A673 (cell line): ENCODE measurements at regions not wholly inside any gene's neighbourhood (a gene's known extent, or its start where the extent isn't known, plus 50 kb on each side); places are given as distances from the start of the nearest gene placed in this dataset.

Experiments
- BruUV-seq: library from RNA; stranded (reverse); fragments of 400-500 nt; replicated peaks from 2 replicates; lab custom pipeline; 2021; lab: Mats Ljungman, UMichigan
- CTCF ChIA-PET: fragments of 300-600 bp; sonication (Branson Sonifier 250); formaldehyde crosslinking; loops from one replicate; lab custom pipeline; 2022; ENCODE audit warnings: antibody characterized with exemption; lab: Charles Lee
- POLR2A ChIA-PET: fragments of 300-600 bp; sonication (Branson Sonifier 250); formaldehyde crosslinking; loops from one replicate; lab custom pipeline; 2022; ENCODE audit warnings: antibody characterized with exemption; ENCODE audit not compliant: low non-redundant PET; lab: Charles Lee
- DNase-seq: peaks from one replicate; pipeline ENCODE4 v3.0.0-alpha.2; 2015; ENCODE audit warnings: low spot score
- H3K27ac ChIP-seq: fragments of 200-600 bp; sonication (generic); 2 replicates; pipeline ENCODE4 v1.5.1; 2016; ENCODE audit warnings: mixed run types, low read depth, mild to moderate bottlenecking, mixed read lengths, antibody characterized with exemption, low read length; ENCODE audit not compliant: poor library complexity, severe bottlenecking
- H3K27me3 ChIP-seq: fragments of 200-600 bp; sonication (generic); replicated peaks from 2 replicates; pipeline ENCODE4 v1.6.1; 2017; ENCODE audit warnings: mixed run types, low read depth, mild to moderate bottlenecking, mixed read lengths, antibody characterized with exemption, low read length; ENCODE audit not compliant: insufficient read depth, poor library complexity
- H3K36me3 ChIP-seq: fragments of 200-600 bp; sonication (generic); 2 replicates; pipeline ENCODE4 v1.6.1; 2016; ENCODE audit warnings: mixed run types, mild to moderate bottlenecking, mixed read lengths, antibody characterized with exemption, low read length; ENCODE audit not compliant: insufficient read depth, poor library complexity, severe bottlenecking
- H3K4me1 ChIP-seq: fragments of 200-600 bp; sonication (generic); 2 replicates; pipeline ENCODE4 v1.6.1; 2017; ENCODE audit warnings: mixed run types, mild to moderate bottlenecking, mixed read lengths, antibody characterized with exemption, low read length; ENCODE audit not compliant: insufficient read depth, poor library complexity, severe bottlenecking
- H3K4me3 ChIP-seq: fragments of 200-600 bp; sonication (generic); 2 replicates; pipeline ENCODE4 v1.5.1; 2016; ENCODE audit warnings: low read depth, mixed run types, mild to moderate bottlenecking, mixed read lengths, low read length; ENCODE audit not compliant: poor library complexity, severe bottlenecking
- H3K9me3 ChIP-seq: fragments of 200-600 bp; sonication (generic); 2 replicates; pipeline ENCODE4 v1.6.1; 2016; ENCODE audit warnings: mixed run types, low read depth, mild to moderate bottlenecking, mixed read lengths, antibody characterized with exemption, low read length; ENCODE audit not compliant: poor library complexity, severe bottlenecking
- CTCF ChIP-seq: fragments of 300-800, 200-600 bp; sonication (generic); conservative IDR thresholded peaks from 2 replicates; pipeline ENCODE4 v1.5.1; 2017; ENCODE audit warnings: low read depth, mild to moderate bottlenecking, antibody characterized with exemption, low read length, moderate library complexity, mixed read lengths
- EZH2 ChIP-seq: fragments of 200-600 bp; sonication (generic); IDR thresholded peaks from 2 replicates; pipeline ENCODE4 v1.6.1; 2017; ENCODE audit warnings: borderline replicate concordance, low read depth, mild to moderate bottlenecking, mixed read lengths, antibody characterized with exemption, low read length; ENCODE audit not compliant: poor library complexity, severe bottlenecking
- intact Hi-C: fragments of 100-400 bp; cut with micrococcal nuclease; formaldehyde crosslinking; loops from one replicate; pipeline ENCODE4 v1.10.0; 2022; ENCODE audit not compliant: unreplicated experiment

GRCh38 chr2:224645722-224646121 is 60.6 kb upstream of the CUL3 start:
- Histone ChIP-seq H3K9me3 (no peaks in the 10 kb centered on the region), H3K4me1 (peaks cover 4% of the 10 kb centered on the region), H3K27ac (no peak overlapping the region), H3K36me3 (no peaks in the 10 kb centered on the region), H3K27me3 (no peaks in the 10 kb centered on the region), H3K4me3 (no peak overlapping the region)
- DNase-seq, result no peak
- CTCF ChIA-PET, result interaction anchor here (0.6 kb wide), 1 partner anchor 164 kb away, joined by 3 read pairs; no protein-coding TSS in a partner anchor
- intact Hi-C loops, result loop anchor here (2.0 to 10.0 kb wide), 3 partner anchors 132 to 289 kb away; no protein-coding TSS in a partner anchor
- no TSS peak for BruUV-seq
- TF ChIP-seq CTCF, result no peak
- TF ChIP-seq EZH2, result no peak
- POLR2A ChIA-PET, result no interaction called here

GRCh38 chr2:224640679-224641078 is 55.5 kb upstream of the CUL3 start:
- intact Hi-C loops, result loop anchor here (10.0 kb wide), 1 partner anchor 196 kb away; no protein-coding TSS in a partner anchor
- no peak for DNase-seq
- POLR2A ChIA-PET, result no interaction called here
- no peaks in the 10 kb centered on the region for H3K36me3 ChIP-seq
- CTCF ChIA-PET, result no interaction called here
- H3K4me1 ChIP-seq, result peaks cover 8% of the 10 kb centered on the region
- BruUV-seq, result no TSS peak
- no peak for TF ChIP-seq EZH2
- TF ChIP-seq CTCF, result no peak
- no peaks in the 10 kb centered on the region for H3K27me3 ChIP-seq
- H3K4me3 ChIP-seq, result no peak overlapping the region
- no peaks in the 10 kb centered on the region for H3K9me3 ChIP-seq
- H3K27ac ChIP-seq, result no peak overlapping the region

DNA sequence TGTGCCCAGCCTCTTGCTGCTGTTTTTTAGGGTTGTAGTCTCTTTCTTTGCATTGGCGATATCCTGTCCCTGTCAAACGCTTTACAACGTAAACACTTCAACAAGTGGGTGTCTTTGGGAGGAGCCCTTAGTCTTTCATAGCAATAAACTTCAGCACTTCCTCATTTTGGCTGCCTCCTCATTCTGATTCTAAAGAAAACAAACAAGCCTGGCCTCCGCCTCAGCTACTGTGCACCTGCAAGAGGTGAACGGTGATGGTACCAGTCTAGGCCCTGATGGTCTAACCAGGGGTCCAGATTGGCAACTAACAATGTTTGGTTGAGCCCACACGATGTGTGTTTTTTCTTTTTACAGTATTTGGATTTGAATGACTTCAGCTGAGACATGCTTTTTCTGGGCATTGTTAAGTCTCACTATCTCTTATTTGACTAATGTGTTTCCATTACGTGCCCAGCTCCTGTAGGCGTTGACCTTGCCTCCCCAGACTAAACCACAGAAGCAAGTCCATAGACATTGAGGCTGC is 53.2 kb upstream of the CUL3 start:
- Histone ChIP-seq H3K4me1 (peaks cover 8% of the 10 kb centered on the region), H3K4me3 (no peak overlapping the region)
- CTCF ChIA-PET, result no interaction called here

More for the DNA sequence above, 53.2 kb upstream of the CUL3 start:
- BruUV-seq, result no TSS peak
- intact Hi-C loops, result no loop called here
- Histone ChIP-seq H3K36me3 (no peaks in the 10 kb centered on the region), H3K27me3 (no peaks in the 10 kb centered on the region), H3K27ac (no peak overlapping the region), H3K9me3 (no peaks in the 10 kb centered on the region)
- POLR2A ChIA-PET, result no interaction called here
- DNase-seq, result no peak
- TF ChIP-seq EZH2, result no peak
- TF ChIP-seq CTCF, result no peak
